Activated CD4-positive, alpha-beta T cell treated with anti-CD3 and anti-CD28 coated beads for 4 hours (primary cell): ENCODE measurements at regions not wholly inside any gene's neighbourhood (a gene's known extent, or its start where the extent isn't known, plus 50 kb on each side); places are given as distances from the start of the nearest gene placed in this dataset.

Experiments
- DNase-seq, 2 donors: peaks; one replicate each; pipeline ENCODE4 v3.0.0-alpha.2; 2020

GRCh38 chr18:78006006-78006773, 756.5 kb downstream of the GALR1 start:
- DNase-seq: no peak

DNA sequence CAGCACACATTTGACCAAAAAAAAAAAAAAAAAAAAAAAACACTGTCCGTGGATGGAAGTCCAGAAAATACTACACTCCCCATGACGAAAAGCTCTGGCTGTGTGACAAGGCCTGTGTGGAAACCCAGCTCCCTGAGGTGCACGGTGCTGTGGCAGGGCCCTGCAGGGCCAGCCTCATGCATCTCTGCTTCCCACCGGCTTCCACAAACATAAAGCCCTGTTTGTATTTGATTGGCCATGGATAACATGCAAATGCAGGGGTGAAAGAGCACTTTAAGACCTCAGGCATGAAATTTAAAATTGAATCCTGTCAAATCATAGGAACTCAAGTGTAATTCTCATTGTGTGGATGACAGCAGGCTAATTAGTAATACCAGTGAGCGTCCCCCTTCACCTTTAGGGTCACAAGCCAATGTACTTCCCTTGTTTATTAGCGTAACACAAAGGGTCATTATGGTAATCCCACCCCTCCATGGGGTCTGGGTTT, 757.2 kb downstream of the GALR1 start:
- no peak for DNase-seq

GRCh38 chr18:78010363-78010762, 760.7 kb downstream of the GALR1 start:
- no peak for DNase-seq

DNA sequence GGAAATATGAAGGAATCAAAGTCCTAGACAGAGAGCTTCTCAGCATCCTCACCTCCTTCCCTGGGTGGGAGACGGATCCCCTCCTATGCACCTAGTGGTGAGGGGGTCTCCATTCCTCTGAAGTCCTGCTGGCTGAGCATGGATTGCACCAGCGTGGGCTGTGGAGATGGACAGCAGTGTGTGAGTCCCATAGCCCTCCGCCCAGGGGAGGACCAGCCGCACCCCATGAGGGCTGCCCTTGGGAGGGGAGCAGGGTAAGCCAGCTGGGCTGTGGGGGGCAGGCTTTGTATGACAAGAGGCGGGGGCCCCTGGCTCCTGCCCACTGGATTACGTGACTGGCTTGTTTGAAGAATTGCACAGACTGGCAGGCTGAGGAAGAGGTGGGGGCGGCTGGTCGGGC, 768.2 kb downstream of the GALR1 start:
- DNase-seq: no peak

- DNase-seq: no peak
These were observed 771.5 kb downstream of the GALR1 start for GRCh38 chr18:78021196-78021595.

- no peak for DNase-seq
These were observed 781.9 kb downstream of the GALR1 start for GRCh38 chr18:78031589-78031988.

- no peak for DNase-seq
These were observed 782.3 kb downstream of the GALR1 start for GRCh38 chr18:78031991-78032390.

- DNase-seq: no peak
These were observed 782.9 kb downstream of the GALR1 start for GRCh38 chr18:78032574-78032973.

DNA sequence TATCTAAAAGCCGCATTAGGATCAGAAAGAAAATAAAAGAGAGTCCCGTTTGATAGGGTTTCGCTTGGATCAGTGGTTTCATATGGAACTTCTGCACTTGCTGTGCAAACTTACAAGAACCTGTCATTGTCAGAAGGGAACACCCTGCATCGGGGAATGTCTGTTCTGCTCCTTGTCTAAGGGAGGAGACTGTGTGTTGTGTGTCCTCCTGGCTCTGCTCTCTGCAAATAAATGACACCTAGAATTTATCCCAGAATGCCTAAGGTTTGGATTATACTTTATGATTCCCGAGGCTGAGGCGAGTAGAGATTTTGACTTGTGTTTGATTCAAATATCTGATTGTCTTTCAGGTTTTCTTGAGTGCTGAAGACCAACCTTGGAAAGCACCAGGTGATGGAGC, 785.1 kb downstream of the GALR1 start:
- DNase-seq: no peak

- no peak for DNase-seq
These were observed 791.6 kb downstream of the GALR1 start for GRCh38 chr18:78041218-78041617.

GRCh38 chr18:78046631-78047030, 797.0 kb downstream of the GALR1 start:
- DNase-seq: no peak

- DNase-seq: no peak
These were observed 799.6 kb downstream of the GALR1 start for GRCh38 chr18:78049281-78049680.

GRCh38 chr18:78054801-78055200, 805.2 kb downstream of the GALR1 start:
- no peak for DNase-seq

DNA sequence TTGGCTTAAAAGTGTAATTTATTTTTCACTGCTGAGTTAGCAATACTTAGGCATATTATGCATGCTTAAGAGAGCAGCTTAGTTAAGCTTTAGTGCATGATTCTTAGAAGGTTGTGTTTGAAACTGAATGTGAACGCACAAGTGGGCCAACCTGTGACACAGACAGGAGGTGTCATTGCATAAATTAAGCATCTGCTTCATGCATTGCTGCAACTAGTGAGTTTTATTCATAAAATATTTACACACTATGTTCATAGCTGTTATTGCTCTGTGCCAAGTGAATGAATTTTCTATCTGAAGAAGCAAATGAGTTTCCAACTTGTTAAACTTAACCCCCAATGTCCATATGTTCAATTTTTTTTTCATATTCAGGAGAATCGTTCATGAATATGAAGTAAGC, 806.4 kb downstream of the GALR1 start:
- no peak for DNase-seq

- DNase-seq: no peak
These were observed 820.4 kb downstream of the GALR1 start for GRCh38 chr18:78069784-78070664.

DNA sequence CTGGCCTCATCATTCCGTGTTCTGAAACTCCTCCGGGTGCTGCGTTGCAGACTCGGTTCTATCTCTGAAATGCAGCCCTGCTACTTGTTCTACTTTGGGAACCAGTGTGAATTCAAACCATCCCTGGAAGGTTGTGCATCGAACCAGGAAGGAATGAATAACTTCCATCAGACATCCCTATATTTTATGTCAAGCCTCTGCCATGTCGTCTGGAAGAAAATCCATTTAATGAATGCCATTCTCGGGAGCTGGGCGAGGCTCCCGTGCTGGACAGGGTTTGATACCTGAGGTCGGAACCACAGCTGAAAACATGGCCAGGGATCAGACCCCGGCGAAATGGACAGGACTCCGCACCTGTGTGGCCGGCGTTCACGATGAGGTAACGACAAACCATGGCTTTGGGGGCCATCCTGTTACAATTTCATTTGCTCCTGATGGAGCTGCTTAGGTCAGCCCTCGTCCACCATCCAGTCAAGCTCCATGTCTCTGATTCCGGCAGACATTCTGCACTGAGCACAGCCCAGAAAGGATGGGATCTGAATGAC, 821.6 kb downstream of the GALR1 start:
- no peak for DNase-seq

GRCh38 chr18:78071776-78072175, 822.1 kb downstream of the GALR1 start:
- DNase-seq: no peak

GRCh38 chr18:78072375-78072774, 822.7 kb downstream of the GALR1 start:
- DNase-seq: no peak

- DNase-seq: no peak
These were observed 823.6 kb downstream of the GALR1 start for GRCh38 chr18:78073275-78073674.

DNA sequence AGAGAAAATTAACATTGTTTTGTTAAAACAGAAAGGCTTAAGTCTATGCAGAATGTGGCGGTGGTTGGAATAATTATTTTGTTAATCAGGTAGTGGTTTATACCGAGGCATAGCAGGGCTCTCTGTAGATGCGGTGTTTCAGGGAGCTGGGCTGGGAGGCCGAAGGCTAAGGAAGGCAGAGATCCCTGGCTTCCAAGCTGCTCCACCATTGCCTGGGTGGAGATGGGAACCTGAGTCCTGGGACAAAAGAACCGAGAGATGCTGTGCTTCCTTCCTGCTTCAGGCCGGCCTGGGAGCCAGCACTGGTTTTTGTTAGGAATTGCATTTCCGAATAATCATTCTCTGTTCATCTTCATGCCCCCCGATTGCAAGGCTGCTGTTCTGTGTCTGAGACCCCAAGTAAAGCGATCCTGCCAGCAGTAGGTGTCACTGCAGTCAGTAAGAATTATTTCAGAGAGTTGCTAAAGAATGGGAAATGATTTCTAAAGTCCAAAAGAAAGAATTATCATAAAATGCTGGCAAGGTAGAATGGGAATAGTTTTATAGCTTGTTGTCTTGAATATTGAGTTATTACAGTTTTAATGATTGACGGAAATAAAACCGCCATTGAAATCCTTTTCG, 824.9 kb downstream of the GALR1 start:
- no peak for DNase-seq

- no peak for DNase-seq
These were observed 830.4 kb downstream of the GALR1 start for GRCh38 chr18:78080081-78080480.

- DNase-seq: no peak
These were observed 831.1 kb downstream of the GALR1 start for GRCh38 chr18:78080761-78081160.

DNA sequence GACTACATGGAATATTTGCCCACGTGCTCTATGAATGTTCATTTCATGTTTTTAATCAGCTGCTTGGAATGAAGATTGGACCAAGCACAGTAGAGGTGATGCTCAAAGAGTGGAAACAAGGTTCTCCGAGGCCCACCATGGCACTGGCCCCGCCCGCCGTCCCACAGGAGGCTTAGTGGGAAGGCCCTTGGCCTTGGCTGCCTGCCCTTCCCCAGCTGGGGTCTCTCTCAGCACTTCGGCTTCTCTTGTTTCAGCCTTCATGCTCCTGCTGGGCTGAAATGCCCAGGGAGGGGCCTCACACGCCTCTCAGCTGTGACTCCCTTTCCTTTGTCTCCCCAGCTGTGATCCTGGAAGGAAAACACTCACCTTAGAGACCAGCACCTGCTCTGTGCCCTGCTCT, 833.2 kb downstream of the GALR1 start:
- no peak for DNase-seq
